ENCODE measurements at regions not wholly inside any gene's neighbourhood (a gene's known extent, or its start where the extent isn't known, plus 50 kb on each side); places are given as distances from the start of the nearest gene placed in this dataset.

- no peak for DNase-seq
- no peaks in the 10 kb centered on the region for H3K4me1 Mint-ChIP-seq
- H3K36me3 Mint-ChIP-seq, result no peaks in the 10 kb centered on the region
- no peak overlapping the region for H3K4me3 Mint-ChIP-seq
- no peaks in the 10 kb centered on the region for H3K9me3 Mint-ChIP-seq
- ATAC-seq (replicated peaks), result no peak
- no peaks in the 10 kb centered on the region for H3K27me3 Mint-ChIP-seq
- no peak overlapping the region for H3K27ac Mint-ChIP-seq
Observed at GRCh38 chr6:54020334-54020733, 90.9 kb upstream of the MLIP start.

GRCh38 chr6:54026652-54027400 lies 84.4 kb upstream of the MLIP start:
- Mint-ChIP-seq H3K27me3 (no peaks in the 10 kb centered on the region), H3K9me3 (no peaks in the 10 kb centered on the region), H3K36me3 (no peaks in the 10 kb centered on the region), H3K4me1 (no peaks in the 10 kb centered on the region), H3K4me3 (no peak overlapping the region), H3K27ac (no peak overlapping the region)
- ATAC-seq (replicated peaks) (no peak), DNase-seq (no peak)

GRCh38 chr6:54028170-54028569 lies 83.1 kb upstream of the MLIP start:
- no peaks in the 10 kb centered on the region for H3K9me3 Mint-ChIP-seq
- ATAC-seq (replicated peaks), result no peak

GRCh38 chr6:54029187-54029586 lies 82.1 kb upstream of the MLIP start:
- Mint-ChIP-seq H3K9me3 (no peaks in the 10 kb centered on the region), H3K27ac (no peak overlapping the region), H3K36me3 (no peaks in the 10 kb centered on the region), H3K4me1 (no peaks in the 10 kb centered on the region), H3K27me3 (no peaks in the 10 kb centered on the region), H3K4me3 (no peak overlapping the region)
- ATAC-seq (replicated peaks), result no peak
- no peak for DNase-seq

More at GRCh38 chr6:54028170-54028569, 83.1 kb upstream of the MLIP start:
- no peak for DNase-seq
- Mint-ChIP-seq H3K4me1 (no peaks in the 10 kb centered on the region), H3K27me3 (no peaks in the 10 kb centered on the region), H3K27ac (no peak overlapping the region), H3K36me3 (no peaks in the 10 kb centered on the region), H3K4me3 (no peak overlapping the region)

- no peak overlapping the region for H3K4me3 Mint-ChIP-seq
- no peaks in the 10 kb centered on the region for H3K4me1 Mint-ChIP-seq
- H3K27ac Mint-ChIP-seq, result no peak overlapping the region
- H3K27me3 Mint-ChIP-seq, result no peaks in the 10 kb centered on the region
- H3K9me3 Mint-ChIP-seq, result no peaks in the 10 kb centered on the region
- DNase-seq (no peak), ATAC-seq (replicated peaks) (no peak)
- H3K36me3 Mint-ChIP-seq, result no peaks in the 10 kb centered on the region
Observed at GRCh38 chr6:54031169-54031568, 80.1 kb upstream of the MLIP start.

- ATAC-seq (replicated peaks), result no peak
- Mint-ChIP-seq H3K4me1 (no peaks in the 10 kb centered on the region), H3K27ac (no peak overlapping the region), H3K4me3 (no peak overlapping the region), H3K27me3 (no peaks in the 10 kb centered on the region), H3K9me3 (peaks cover 0 to 3% of the 10 kb centered on the region in 2 donors), H3K36me3 (no peaks in the 10 kb centered on the region)
- DNase-seq, result no peak
Observed at GRCh38 chr6:54037277-54037779, 73.9 kb upstream of the MLIP start.

- no peaks in the 10 kb centered on the region for H3K4me1 Mint-ChIP-seq
- ATAC-seq (replicated peaks) (no peak), DNase-seq (no peak)
- no peak overlapping the region for H3K27ac Mint-ChIP-seq
- no peaks in the 10 kb centered on the region for H3K36me3 Mint-ChIP-seq
- peaks cover 0 to 3% of the 10 kb centered on the region in 2 donors for H3K9me3 Mint-ChIP-seq
- H3K4me3 Mint-ChIP-seq, result no peak overlapping the region
- no peaks in the 10 kb centered on the region for H3K27me3 Mint-ChIP-seq
Observed at GRCh38 chr6:54040545-54040944, 70.7 kb upstream of the MLIP start.

GRCh38 chr6:54041239-54041638 lies 70.0 kb upstream of the MLIP start:
- no peak for ATAC-seq (replicated peaks)
- H3K4me3 Mint-ChIP-seq, result no peak overlapping the region

GRCh38 chr6:54043360-54043759 lies 67.9 kb upstream of the MLIP start:
- Mint-ChIP-seq H3K9me3 (peaks cover 0 to 3% of the 10 kb centered on the region in 2 donors), H3K4me1 (no peaks in the 10 kb centered on the region), H3K27me3 (no peaks in the 10 kb centered on the region), H3K36me3 (no peaks in the 10 kb centered on the region), H3K4me3 (no peak overlapping the region), H3K27ac (no peak overlapping the region)
- DNase-seq (no peak), ATAC-seq (replicated peaks) (no peak)

More at GRCh38 chr6:54041239-54041638, 70.0 kb upstream of the MLIP start:
- H3K4me1 Mint-ChIP-seq, result no peaks in the 10 kb centered on the region
- no peak overlapping the region for H3K27ac Mint-ChIP-seq
- peaks cover 0 to 3% of the 10 kb centered on the region in 2 donors for H3K9me3 Mint-ChIP-seq
- no peaks in the 10 kb centered on the region for H3K27me3 Mint-ChIP-seq
- no peaks in the 10 kb centered on the region for H3K36me3 Mint-ChIP-seq
- DNase-seq, result no peak

- Mint-ChIP-seq H3K36me3 (no peaks in the 10 kb centered on the region), H3K4me1 (no peaks in the 10 kb centered on the region), H3K9me3 (peaks cover 0 to 3% of the 10 kb centered on the region in 2 donors), H3K4me3 (no peak overlapping the region), H3K27ac (no peak overlapping the region), H3K27me3 (no peaks in the 10 kb centered on the region)
- no peak for ATAC-seq (replicated peaks)
- no peak for DNase-seq
Observed at GRCh38 chr6:54044059-54044458, 67.2 kb upstream of the MLIP start.

GRCh38 chr6:54048782-54049181 lies 62.5 kb upstream of the MLIP start:
- no peak for DNase-seq
- Mint-ChIP-seq H3K27ac (no peak overlapping the region), H3K4me1 (no peaks in the 10 kb centered on the region), H3K9me3 (no peaks in the 10 kb centered on the region), H3K36me3 (no peaks in the 10 kb centered on the region), H3K27me3 (no peaks in the 10 kb centered on the region), H3K4me3 (no peak overlapping the region)
- ATAC-seq (replicated peaks), result no peak

- H3K4me3 Mint-ChIP-seq, result no peak overlapping the region
- no peak overlapping the region for H3K27ac Mint-ChIP-seq
- H3K27me3 Mint-ChIP-seq, result no peaks in the 10 kb centered on the region
- no peaks in the 10 kb centered on the region for H3K9me3 Mint-ChIP-seq
- ATAC-seq (replicated peaks) (no peak), DNase-seq (no peak)
- H3K36me3 Mint-ChIP-seq, result no peaks in the 10 kb centered on the region
- H3K4me1 Mint-ChIP-seq, result no peaks in the 10 kb centered on the region
Observed at GRCh38 chr6:54050750-54051149, 60.5 kb upstream of the MLIP start.

GRCh38 chr6:54053881-54054391 lies 57.3 kb upstream of the MLIP start:
- Mint-ChIP-seq H3K36me3 (no peaks in the 10 kb centered on the region), H3K27me3 (no peaks in the 10 kb centered on the region), H3K27ac (no peak overlapping the region), H3K4me3 (no peak overlapping the region), H3K9me3 (no peaks in the 10 kb centered on the region), H3K4me1 (no peaks in the 10 kb centered on the region)
- no peak for ATAC-seq (replicated peaks)
- no peak for DNase-seq

GRCh38 chr6:54056105-54056504 lies 55.1 kb upstream of the MLIP start:
- Mint-ChIP-seq H3K36me3 (no peaks in the 10 kb centered on the region), H3K9me3 (no peaks in the 10 kb centered on the region), H3K4me1 (no peaks in the 10 kb centered on the region), H3K4me3 (no peak overlapping the region), H3K27me3 (no peaks in the 10 kb centered on the region), H3K27ac (no peak overlapping the region)
- DNase-seq (no peak), ATAC-seq (replicated peaks) (no peak)

GRCh38 chr6:54057058-54057457 lies 54.2 kb upstream of the MLIP start:
- Mint-ChIP-seq H3K4me3 (no peak overlapping the region), H3K9me3 (no peaks in the 10 kb centered on the region), H3K27me3 (no peaks in the 10 kb centered on the region), H3K27ac (no peak overlapping the region), H3K4me1 (no peaks in the 10 kb centered on the region), H3K36me3 (no peaks in the 10 kb centered on the region)
- ATAC-seq (replicated peaks) (no peak), DNase-seq (no peak)

Data from stimulated activated naive B cell treated with anti-CD40 and anti-IgM and Interleukin-4, amounts not matched to agents 10 μg/mL and 1 μg/mL and 100 μg/mL, for 72 hours (primary cell).